Glutamatergic neuron (in vitro differentiated cells): ENCODE measurements at regions not wholly inside any gene's neighbourhood (a gene's known extent, or its start where the extent isn't known, plus 50 kb on each side); places are given as distances from the start of the nearest gene placed in this dataset.

Experiments used
- DNase-seq: peaks from one replicate; pipeline ENCODE4 v3.0.0; 2022
- H3K27ac Mint-ChIP-seq: one replicate; pipeline ENCODE4 v1.8.0; 2020; ENCODE audit warnings: mild to moderate bottlenecking, mixed read lengths, inconsistent platforms; ENCODE audit not compliant: unreplicated experiment
- H3K27me3 Mint-ChIP-seq: one replicate; pipeline ENCODE4 v1.8.0; 2020; ENCODE audit warnings: mild to moderate bottlenecking, moderate library complexity, mixed read lengths, inconsistent platforms; ENCODE audit not compliant: unreplicated experiment
- H3K36me3 Mint-ChIP-seq: one replicate; pipeline ENCODE4 v1.8.0; 2020; ENCODE audit warnings: mild to moderate bottlenecking, mixed read lengths, inconsistent platforms; ENCODE audit not compliant: unreplicated experiment
- H3K4me1 Mint-ChIP-seq: one replicate; pipeline ENCODE4 v1.8.0; 2020; ENCODE audit warnings: mild to moderate bottlenecking, low read depth, mixed read lengths, inconsistent platforms; ENCODE audit not compliant: unreplicated experiment
- H3K4me3 Mint-ChIP-seq: one replicate; pipeline ENCODE4 v1.8.0; 2020; ENCODE audit warnings: mild to moderate bottlenecking, mixed read lengths, inconsistent platforms; ENCODE audit not compliant: unreplicated experiment
- H3K9me3 Mint-ChIP-seq: one replicate; pipeline ENCODE4 v1.8.0; 2020; ENCODE audit warnings: mild to moderate bottlenecking, moderate library complexity, mixed read lengths, inconsistent platforms; ENCODE audit not compliant: unreplicated experiment
- TF ChIP-seq, protein P1 (sequence below): fragments of 200-600 bp; sonication (generic); IDR thresholded peaks from one replicate; pipeline ENCODE4 v1.5.0; 2021; ENCODE audit not compliant: partially characterized antibody, unreplicated experiment

DNA sequence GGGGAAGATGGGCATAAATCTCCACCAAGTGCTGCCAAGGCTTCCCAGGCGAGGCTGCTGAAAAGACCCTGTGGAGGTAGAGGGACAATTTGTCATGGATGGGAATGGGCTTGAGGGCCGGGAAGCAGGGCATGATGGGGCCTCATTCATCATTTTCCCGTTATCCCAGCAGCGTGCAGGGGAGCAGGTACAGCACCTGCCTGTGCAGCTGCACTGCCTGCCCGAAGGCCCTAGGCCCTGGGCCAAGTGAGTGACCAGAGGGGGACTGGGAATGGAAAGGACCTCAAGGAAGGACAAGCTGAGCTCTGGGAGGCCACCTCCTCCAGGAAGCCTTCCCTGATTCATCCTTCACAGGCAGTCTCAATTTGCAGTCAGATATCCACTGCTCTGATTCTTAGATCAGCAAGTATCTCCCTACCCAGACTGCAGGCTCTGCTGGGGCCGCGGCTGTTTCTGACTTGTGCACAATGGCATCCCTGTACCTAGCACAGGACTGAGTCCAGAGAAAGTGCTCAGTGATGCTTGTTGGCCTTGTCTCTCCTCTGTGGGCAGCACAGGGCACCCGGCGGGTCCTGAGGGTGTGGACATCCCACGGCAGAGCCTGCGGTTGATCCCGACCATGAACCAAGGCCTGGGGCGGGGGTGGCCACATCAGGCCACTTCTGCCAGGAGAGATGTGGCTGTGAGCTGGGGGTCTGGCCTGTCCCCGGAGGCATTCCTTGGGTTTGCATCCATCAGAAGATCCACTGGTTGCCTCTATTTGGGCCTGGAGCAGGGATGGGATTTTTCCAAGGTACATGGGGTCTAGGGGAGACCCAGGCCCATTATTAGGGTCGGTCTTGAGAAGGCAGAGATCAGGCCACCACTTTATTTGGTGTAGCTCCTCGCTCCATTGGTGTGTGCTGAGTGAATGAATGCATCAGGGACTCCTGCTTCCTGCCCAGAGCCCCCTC, 167.3 kb upstream of the RTL1 start:
- no peak overlapping the region for H3K27ac Mint-ChIP-seq
- no peak for DNase-seq
- TF ChIP-seq, protein P1, sequence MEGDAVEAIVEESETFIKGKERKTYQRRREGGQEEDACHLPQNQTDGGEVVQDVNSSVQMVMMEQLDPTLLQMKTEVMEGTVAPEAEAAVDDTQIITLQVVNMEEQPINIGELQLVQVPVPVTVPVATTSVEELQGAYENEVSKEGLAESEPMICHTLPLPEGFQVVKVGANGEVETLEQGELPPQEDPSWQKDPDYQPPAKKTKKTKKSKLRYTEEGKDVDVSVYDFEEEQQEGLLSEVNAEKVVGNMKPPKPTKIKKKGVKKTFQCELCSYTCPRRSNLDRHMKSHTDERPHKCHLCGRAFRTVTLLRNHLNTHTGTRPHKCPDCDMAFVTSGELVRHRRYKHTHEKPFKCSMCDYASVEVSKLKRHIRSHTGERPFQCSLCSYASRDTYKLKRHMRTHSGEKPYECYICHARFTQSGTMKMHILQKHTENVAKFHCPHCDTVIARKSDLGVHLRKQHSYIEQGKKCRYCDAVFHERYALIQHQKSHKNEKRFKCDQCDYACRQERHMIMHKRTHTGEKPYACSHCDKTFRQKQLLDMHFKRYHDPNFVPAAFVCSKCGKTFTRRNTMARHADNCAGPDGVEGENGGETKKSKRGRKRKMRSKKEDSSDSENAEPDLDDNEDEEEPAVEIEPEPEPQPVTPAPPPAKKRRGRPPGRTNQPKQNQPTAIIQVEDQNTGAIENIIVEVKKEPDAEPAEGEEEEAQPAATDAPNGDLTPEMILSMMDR, result no peak
- H3K27me3 Mint-ChIP-seq, result peaks cover 13% of the 10 kb centered on the region
- H3K36me3 Mint-ChIP-seq, result no peaks in the 10 kb centered on the region
- H3K4me3 Mint-ChIP-seq, result no peak overlapping the region
- H3K4me1 Mint-ChIP-seq, result peaks cover 23% of the 10 kb centered on the region
- peaks cover 12% of the 10 kb centered on the region for H3K9me3 Mint-ChIP-seq

DNA sequence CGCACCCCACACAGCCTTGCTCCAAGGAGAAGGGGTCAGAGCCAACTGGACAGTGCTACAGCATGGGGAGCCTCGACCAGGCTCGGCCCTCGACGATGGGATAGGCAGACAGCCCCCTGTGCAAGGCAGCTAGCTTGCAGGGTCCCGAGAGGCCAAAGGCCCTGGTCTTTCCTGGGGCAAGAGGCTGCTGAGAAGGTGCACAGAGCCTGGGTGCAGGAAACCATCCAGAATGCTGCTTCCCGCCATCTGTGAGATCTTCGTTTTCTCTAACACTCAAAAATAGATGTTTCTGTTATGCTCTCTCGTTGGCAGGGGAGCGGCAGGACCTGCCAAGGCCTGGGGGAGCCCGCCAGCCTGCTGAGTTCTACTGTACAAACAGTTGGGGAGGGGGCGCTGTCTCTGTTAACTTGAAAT, 168.0 kb upstream of the RTL1 start:
- TF ChIP-seq, protein P1, result no peak
- Mint-ChIP-seq H3K27me3 (peaks cover 13% of the 10 kb centered on the region), H3K4me1 (peaks cover 23% of the 10 kb centered on the region), H3K36me3 (no peaks in the 10 kb centered on the region), H3K4me3 (no peak overlapping the region), H3K27ac (peak overlapping the region; percentile 59), H3K9me3 (peaks cover 10% of the 10 kb centered on the region)
- DNase-seq, result no peak

DNA sequence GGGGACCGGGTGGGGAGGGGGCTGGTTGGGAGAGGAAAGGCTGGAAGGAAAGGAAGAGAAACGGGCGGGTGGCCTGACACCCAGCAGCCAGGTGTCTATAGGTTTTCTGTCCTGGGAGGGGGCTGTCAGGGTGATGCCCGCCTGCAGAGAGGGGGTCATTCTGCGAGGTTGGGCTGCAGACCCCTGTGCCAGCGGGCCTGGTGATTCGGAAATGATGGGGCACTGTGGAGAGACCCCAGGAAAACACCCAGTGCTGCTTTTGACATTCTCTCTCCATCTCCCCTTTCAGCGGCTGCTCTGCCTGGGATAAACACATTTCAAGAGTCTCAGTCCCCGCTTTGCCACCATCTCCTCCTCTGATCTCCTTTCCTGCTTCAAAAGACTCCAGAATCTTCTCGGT, 168.5 kb upstream of the RTL1 start:
- Mint-ChIP-seq H3K9me3 (peaks cover 10% of the 10 kb centered on the region), H3K27ac (peak overlapping the region; percentile 59), H3K27me3 (peaks cover 13% of the 10 kb centered on the region), H3K36me3 (no peaks in the 10 kb centered on the region), H3K4me1 (peaks cover 23% of the 10 kb centered on the region), H3K4me3 (peak overlapping the region; percentile 65)
- TF ChIP-seq, protein P1, result no peak
- DNase-seq, result no peak

DNA sequence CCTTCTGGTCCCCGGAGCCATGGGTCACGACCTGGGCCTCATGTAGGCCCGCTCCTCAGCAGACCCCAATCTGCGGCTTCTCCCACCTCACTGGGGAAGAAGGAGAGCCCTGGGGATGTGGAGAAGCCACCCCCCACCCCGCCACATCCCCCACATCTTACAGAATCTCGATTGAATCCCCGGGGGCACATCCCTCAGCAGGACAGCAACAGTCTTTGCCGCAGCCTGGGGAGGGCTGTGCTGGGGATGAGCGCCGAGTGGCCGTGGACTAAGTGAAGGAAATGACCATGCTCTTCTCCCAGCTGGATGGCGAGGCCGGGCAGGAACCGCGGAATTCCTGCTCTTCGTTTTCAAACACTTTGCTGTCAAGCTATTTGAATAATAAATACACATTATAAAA, 169.0 kb upstream of the RTL1 start:
- H3K9me3 Mint-ChIP-seq, result peaks cover 11% of the 10 kb centered on the region
- TF ChIP-seq, protein P1, result no peak
- H3K27me3 Mint-ChIP-seq, result peaks cover 14% of the 10 kb centered on the region
- H3K4me3 Mint-ChIP-seq, result peak overlapping the region; percentile 65
- peaks cover 23% of the 10 kb centered on the region for H3K4me1 Mint-ChIP-seq
- H3K27ac Mint-ChIP-seq, result peak overlapping the region; percentile 59
- H3K36me3 Mint-ChIP-seq, result no peaks in the 10 kb centered on the region
- DNase-seq, result no peak

DNA sequence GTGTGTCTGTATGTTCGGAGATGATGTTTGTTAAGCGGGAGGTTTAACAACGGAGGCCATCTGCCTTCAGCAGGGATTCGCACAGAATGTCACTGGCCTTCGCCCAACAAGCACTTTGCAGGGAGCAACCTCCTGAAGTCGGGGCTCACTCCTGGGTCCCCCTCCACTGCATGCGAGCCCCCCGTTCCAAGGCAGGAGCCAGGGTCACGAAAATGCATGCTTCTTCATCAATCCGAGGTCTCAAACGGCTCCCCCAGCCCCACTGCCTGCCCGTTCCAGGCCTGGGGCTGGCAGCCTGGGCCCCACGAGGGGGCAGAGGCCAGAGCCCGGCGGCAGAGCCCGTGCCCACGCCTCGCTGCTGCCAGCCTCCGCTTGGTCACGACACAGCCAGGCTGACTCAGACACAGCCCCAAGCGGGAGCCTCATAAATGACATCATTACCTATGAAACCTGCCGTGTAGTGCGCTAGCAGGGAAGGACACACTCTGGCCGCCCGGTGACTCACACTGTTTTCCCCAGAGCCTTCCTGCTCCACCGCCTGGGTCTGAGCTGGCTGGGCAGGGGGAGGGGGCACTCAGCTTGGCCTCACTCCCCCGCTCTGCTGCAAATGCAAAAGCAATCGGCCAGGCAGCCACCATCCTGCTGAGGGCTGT, 169.5 kb upstream of the RTL1 start:
- DNase-seq, result peak; percentile 82
- Mint-ChIP-seq H3K27me3 (peaks cover 11% of the 10 kb centered on the region), H3K4me3 (no peak overlapping the region), H3K36me3 (no peaks in the 10 kb centered on the region), H3K27ac (peak overlapping the region; percentile 59), H3K4me1 (peaks cover 18% of the 10 kb centered on the region), H3K9me3 (peaks cover 6% of the 10 kb centered on the region)
- TF ChIP-seq, protein P1, result no peak
